Activated naive CD8-positive, alpha-beta T cell treated with anti-CD3 and anti-CD28 coated beads for 36 hours (primary cell): ENCODE measurements at regions not wholly inside any gene's neighbourhood (a gene's known extent, or its start where the extent isn't known, plus 50 kb on each side); places are given as distances from the start of the nearest gene placed in this dataset.
"Not testable (repeated sequence)": the region's sequence is repeated elsewhere in the genome, so short reads cannot be mapped to it uniquely, and the experiment has no call there.

Experiments
- DNase-seq: peaks from one replicate; pipeline ENCODE4 v3.0.0; 2021
- H3K27ac Mint-ChIP-seq: one replicate; pipeline ENCODE4 v1.8.0; 2022; ENCODE audit warnings: mild to moderate bottlenecking, moderate library complexity, mixed read lengths
- H3K27me3 Mint-ChIP-seq: one replicate; pipeline ENCODE4 v1.8.0; 2022; ENCODE audit warnings: mild to moderate bottlenecking, mixed read lengths
- H3K36me3 Mint-ChIP-seq: one replicate; pipeline ENCODE4 v1.8.0; 2021; ENCODE audit warnings: mild to moderate bottlenecking, mixed read lengths
- H3K4me1 Mint-ChIP-seq: one replicate; pipeline ENCODE4 v1.8.0; 2021; ENCODE audit warnings: mixed read lengths
- H3K4me3 Mint-ChIP-seq: one replicate; pipeline ENCODE4 v1.8.0; 2022; ENCODE audit warnings: mild to moderate bottlenecking, moderate library complexity, mixed read lengths
- H3K9me3 Mint-ChIP-seq: one replicate; pipeline ENCODE4 v1.8.0; 2022; ENCODE audit warnings: mixed read lengths

- no peaks in the 10 kb centered on the region for H3K36me3 Mint-ChIP-seq
- no peaks in the 10 kb centered on the region for H3K27me3 Mint-ChIP-seq
- no peak overlapping the region for H3K27ac Mint-ChIP-seq
- no peak for DNase-seq
- no peaks in the 10 kb centered on the region for H3K4me1 Mint-ChIP-seq
- H3K4me3 Mint-ChIP-seq: no peak overlapping the region
- H3K9me3 Mint-ChIP-seq: peaks cover 3% of the 10 kb centered on the region
Measured at GRCh38 chr2:35293261-35293660, 1062.3 kb upstream of the CRIM1 start.

- Mint-ChIP-seq H3K27me3 (no peaks in the 10 kb centered on the region), H3K4me1 (no peaks in the 10 kb centered on the region), H3K27ac (no peak overlapping the region), H3K36me3 (no peaks in the 10 kb centered on the region), H3K9me3 (peaks cover 5% of the 10 kb centered on the region), H3K4me3 (no peak overlapping the region)
- DNase-seq: no peak
Measured at GRCh38 chr2:35292199-35292598, 1063.4 kb upstream of the CRIM1 start.

GRCh38 chr2:35281702-35282101, 1073.9 kb upstream of the CRIM1 start:
- no peak for DNase-seq
- Mint-ChIP-seq H3K9me3 (peaks cover 5% of the 10 kb centered on the region), H3K36me3 (no peaks in the 10 kb centered on the region), H3K4me3 (no peak overlapping the region), H3K27ac (no peak overlapping the region), H3K4me1 (no peaks in the 10 kb centered on the region), H3K27me3 (no peaks in the 10 kb centered on the region)

GRCh38 chr2:35255826-35256225, 1099.8 kb upstream of the CRIM1 start:
- no peak overlapping the region for H3K4me3 Mint-ChIP-seq
- DNase-seq: no peak
- H3K4me1 Mint-ChIP-seq: no peaks in the 10 kb centered on the region
- peaks cover 4% of the 10 kb centered on the region for H3K9me3 Mint-ChIP-seq
- H3K36me3 Mint-ChIP-seq: no peaks in the 10 kb centered on the region
- H3K27ac Mint-ChIP-seq: no peak overlapping the region
- no peaks in the 10 kb centered on the region for H3K27me3 Mint-ChIP-seq

- no peaks in the 10 kb centered on the region for H3K4me1 Mint-ChIP-seq
- no peaks in the 10 kb centered on the region for H3K27me3 Mint-ChIP-seq
- peaks cover 5% of the 10 kb centered on the region for H3K9me3 Mint-ChIP-seq
- H3K27ac Mint-ChIP-seq: no peak overlapping the region
- no peaks in the 10 kb centered on the region for H3K36me3 Mint-ChIP-seq
- H3K4me3 Mint-ChIP-seq: no peak overlapping the region
- DNase-seq: no peak
Measured at GRCh38 chr2:35251156-35251555, 1104.4 kb upstream of the CRIM1 start.

- Mint-ChIP-seq H3K9me3 (peaks cover 4% of the 10 kb centered on the region), H3K4me1 (no peaks in the 10 kb centered on the region), H3K27ac (no peak overlapping the region), H3K27me3 (no peaks in the 10 kb centered on the region), H3K4me3 (no peak overlapping the region), H3K36me3 (no peaks in the 10 kb centered on the region)
- DNase-seq: no peak
Measured at GRCh38 chr2:35246702-35247101, 1108.9 kb upstream of the CRIM1 start.

- peaks cover 8% of the 10 kb centered on the region for H3K9me3 Mint-ChIP-seq
- H3K36me3 Mint-ChIP-seq: no peaks in the 10 kb centered on the region
- DNase-seq: no peak
- H3K27me3 Mint-ChIP-seq: no peaks in the 10 kb centered on the region
- H3K27ac Mint-ChIP-seq: no peak overlapping the region
- no peak overlapping the region for H3K4me3 Mint-ChIP-seq
- no peaks in the 10 kb centered on the region for H3K4me1 Mint-ChIP-seq
Measured at GRCh38 chr2:35228584-35228983, 1127.0 kb upstream of the CRIM1 start.

GRCh38 chr2:35220461-35220860, 1135.1 kb upstream of the CRIM1 start:
- no peak overlapping the region for H3K4me3 Mint-ChIP-seq
- no peak for DNase-seq
- no peaks in the 10 kb centered on the region for H3K4me1 Mint-ChIP-seq
- H3K27ac Mint-ChIP-seq: no peak overlapping the region
- H3K36me3 Mint-ChIP-seq: no peaks in the 10 kb centered on the region
- peaks cover 1% of the 10 kb centered on the region for H3K9me3 Mint-ChIP-seq
- no peaks in the 10 kb centered on the region for H3K27me3 Mint-ChIP-seq

GRCh38 chr2:35204881-35205280, 1150.7 kb upstream of the CRIM1 start:
- Mint-ChIP-seq H3K36me3 (no peaks in the 10 kb centered on the region), H3K27me3 (no peaks in the 10 kb centered on the region), H3K27ac (no peak overlapping the region), H3K4me1 (no peaks in the 10 kb centered on the region), H3K9me3 (peaks cover 2% of the 10 kb centered on the region), H3K4me3 (no peak overlapping the region)
- no peak for DNase-seq

- Mint-ChIP-seq H3K9me3 (peaks cover 2% of the 10 kb centered on the region), H3K27me3 (no peaks in the 10 kb centered on the region), H3K36me3 (no peaks in the 10 kb centered on the region), H3K27ac (no peak overlapping the region), H3K4me3 (no peak overlapping the region), H3K4me1 (no peaks in the 10 kb centered on the region)
- DNase-seq: no peak
Measured at GRCh38 chr2:35204323-35204722, 1151.3 kb upstream of the CRIM1 start.

GRCh38 chr2:35199298-35199697, 1156.3 kb upstream of the CRIM1 start:
- no peaks in the 10 kb centered on the region for H3K4me1 Mint-ChIP-seq
- no peaks in the 10 kb centered on the region for H3K36me3 Mint-ChIP-seq
- no peaks in the 10 kb centered on the region for H3K27me3 Mint-ChIP-seq
- H3K4me3 Mint-ChIP-seq: no peak overlapping the region
- H3K27ac Mint-ChIP-seq: no peak overlapping the region
- H3K9me3 Mint-ChIP-seq: peaks cover 4% of the 10 kb centered on the region
- no peak for DNase-seq

- Mint-ChIP-seq H3K27me3 (no peaks in the 10 kb centered on the region), H3K36me3 (no peaks in the 10 kb centered on the region), H3K27ac (no peak overlapping the region), H3K4me1 (no peaks in the 10 kb centered on the region), H3K9me3 (peaks cover 2% of the 10 kb centered on the region), H3K4me3 (no peak overlapping the region)
- DNase-seq: no peak
Measured at GRCh38 chr2:35185861-35186412, 1169.6 kb upstream of the CRIM1 start.

GRCh38 chr2:35184471-35184870, 1171.1 kb upstream of the CRIM1 start:
- Mint-ChIP-seq H3K27ac (no peak overlapping the region), H3K36me3 (no peaks in the 10 kb centered on the region), H3K4me3 (no peak overlapping the region), H3K9me3 (no peaks in the 10 kb centered on the region), H3K4me1 (no peaks in the 10 kb centered on the region), H3K27me3 (no peaks in the 10 kb centered on the region)
- no peak for DNase-seq

GRCh38 chr2:35176726-35177125, 1178.9 kb upstream of the CRIM1 start:
- H3K4me3 Mint-ChIP-seq, DNase-seq, H3K27ac Mint-ChIP-seq, H3K36me3 Mint-ChIP-seq, H3K4me1 Mint-ChIP-seq, H3K9me3 Mint-ChIP-seq, H3K27me3 Mint-ChIP-seq: not testable (repeated sequence)

- no peaks in the 10 kb centered on the region for H3K27me3 Mint-ChIP-seq
- H3K36me3 Mint-ChIP-seq: no peaks in the 10 kb centered on the region
- H3K4me1 Mint-ChIP-seq: no peaks in the 10 kb centered on the region
- no peak overlapping the region for H3K4me3 Mint-ChIP-seq
- DNase-seq: no peak
- no peaks in the 10 kb centered on the region for H3K9me3 Mint-ChIP-seq
- H3K27ac Mint-ChIP-seq: no peak overlapping the region
Measured at GRCh38 chr2:35174845-35175244, 1180.7 kb upstream of the CRIM1 start.

GRCh38 chr2:35172687-35173086, 1182.9 kb upstream of the CRIM1 start:
- H3K4me1 Mint-ChIP-seq: no peaks in the 10 kb centered on the region
- H3K9me3 Mint-ChIP-seq: no peaks in the 10 kb centered on the region
- no peaks in the 10 kb centered on the region for H3K27me3 Mint-ChIP-seq
- no peaks in the 10 kb centered on the region for H3K36me3 Mint-ChIP-seq
- no peak overlapping the region for H3K4me3 Mint-ChIP-seq
- H3K27ac Mint-ChIP-seq: no peak overlapping the region
- DNase-seq: no peak

GRCh38 chr2:35168351-35168750, 1187.2 kb upstream of the CRIM1 start:
- Mint-ChIP-seq H3K27ac (no peak overlapping the region), H3K36me3 (no peaks in the 10 kb centered on the region), H3K27me3 (no peaks in the 10 kb centered on the region), H3K4me3 (no peak overlapping the region), H3K9me3 (no peaks in the 10 kb centered on the region), H3K4me1 (no peaks in the 10 kb centered on the region)
- DNase-seq: no peak
